ENCODE measurements at regions not wholly inside any gene's neighbourhood (a gene's known extent, or its start where the extent isn't known, plus 50 kb on each side); places are given as distances from the start of the nearest gene placed in this dataset.

- DNase-seq (ENCODE audit: low read depth): no peak
Observed at GRCh38 chr15:47212222-47213010, 504.9 kb upstream of the SEMA6D start.

- DNase-seq (ENCODE audit: low read depth): no peak
Observed at GRCh38 chr15:47213883-47214282, 503.4 kb upstream of the SEMA6D start.

- no peak for DNase-seq (ENCODE audit: low read depth)
Observed at GRCh38 chr15:47218295-47218694, 499.0 kb upstream of the SEMA6D start.

GRCh38 chr15:47244361-47244760 is 472.9 kb upstream of the SEMA6D start:
- DNase-seq (ENCODE audit: low read depth): no peak

GRCh38 chr15:47246317-47246716 is 471.0 kb upstream of the SEMA6D start:
- DNase-seq (ENCODE audit: low read depth): peak; percentile 15

- no peak for DNase-seq (ENCODE audit: low read depth)
Observed at GRCh38 chr15:47258521-47258920, 458.8 kb upstream of the SEMA6D start.

GRCh38 chr15:47265686-47266085 is 451.6 kb upstream of the SEMA6D start:
- DNase-seq (ENCODE audit: low read depth): no peak

GRCh38 chr15:47266566-47266965 is 450.7 kb upstream of the SEMA6D start:
- DNase-seq (ENCODE audit: low read depth): no peak

GRCh38 chr15:47273864-47274263 is 443.4 kb upstream of the SEMA6D start:
- no peak for DNase-seq (ENCODE audit: low read depth)

GRCh38 chr15:47283246-47283645 is 434.1 kb upstream of the SEMA6D start:
- DNase-seq (ENCODE audit: low read depth): no peak

- no peak for DNase-seq (ENCODE audit: low read depth)
Observed at GRCh38 chr15:47288794-47289193, 428.5 kb upstream of the SEMA6D start.

- DNase-seq (ENCODE audit: low read depth): no peak
Observed at GRCh38 chr15:47289656-47290055, 427.6 kb upstream of the SEMA6D start.

- DNase-seq (ENCODE audit: low read depth): no peak
Observed at GRCh38 chr15:47291767-47292166, 425.5 kb upstream of the SEMA6D start.

- DNase-seq (ENCODE audit: low read depth): no peak
Observed at GRCh38 chr15:47292638-47293190, 424.6 kb upstream of the SEMA6D start.

- peak; percentile 6 for DNase-seq (ENCODE audit: low read depth)
Observed at GRCh38 chr15:47293466-47294162, 423.7 kb upstream of the SEMA6D start.

- no peak for DNase-seq (ENCODE audit: low read depth)
Observed at GRCh38 chr15:47294765-47295259, 422.5 kb upstream of the SEMA6D start.

- peak; percentile 6 for DNase-seq (ENCODE audit: low read depth)
Observed at GRCh38 chr15:47296881-47297280, 420.4 kb upstream of the SEMA6D start.

- no peak for DNase-seq (ENCODE audit: low read depth)
Observed at GRCh38 chr15:47299846-47300434, 417.4 kb upstream of the SEMA6D start.

- no peak for DNase-seq (ENCODE audit: low read depth)
Observed at GRCh38 chr15:47300596-47300995, 416.7 kb upstream of the SEMA6D start.

- DNase-seq (ENCODE audit: low read depth): no peak
Observed at GRCh38 chr15:47301481-47301880, 415.8 kb upstream of the SEMA6D start.

- DNase-seq (ENCODE audit: low read depth): no peak
Observed at GRCh38 chr15:47304656-47305055, 412.6 kb upstream of the SEMA6D start.

- DNase-seq (ENCODE audit: low read depth): no peak
Observed at GRCh38 chr15:47312161-47312560, 405.1 kb upstream of the SEMA6D start.

Measured in Daoy (cell line).